ENCODE measurements at regions not wholly inside any gene's neighbourhood (a gene's known extent, or its start where the extent isn't known, plus 50 kb on each side); places are given as distances from the start of the nearest gene placed in this dataset.
"Not testable (repeated sequence)": the region's sequence is repeated elsewhere in the genome, so short reads cannot be mapped to it uniquely, and the experiment has no call there.

DNA sequence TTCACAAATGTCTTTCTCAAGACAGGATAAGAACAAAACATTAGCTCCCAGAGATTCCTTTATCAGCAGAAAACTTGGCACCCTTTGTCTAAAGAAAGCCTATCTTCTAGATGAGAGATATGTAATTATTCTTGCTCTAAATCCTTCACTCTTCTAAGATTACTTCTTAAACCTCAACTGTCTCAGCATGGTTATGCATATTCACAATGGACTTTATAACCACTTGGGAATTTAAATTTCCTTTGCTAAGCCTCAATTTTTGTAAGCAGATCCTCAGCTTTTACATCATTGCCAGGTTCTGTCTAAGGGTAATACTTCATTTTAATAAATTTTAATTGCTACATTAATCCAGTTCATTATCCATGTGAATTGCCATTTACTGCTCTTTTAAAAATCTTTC, 433.6 kb upstream of the DDI1 start:
- TF ChIP-seq, protein P1, sequence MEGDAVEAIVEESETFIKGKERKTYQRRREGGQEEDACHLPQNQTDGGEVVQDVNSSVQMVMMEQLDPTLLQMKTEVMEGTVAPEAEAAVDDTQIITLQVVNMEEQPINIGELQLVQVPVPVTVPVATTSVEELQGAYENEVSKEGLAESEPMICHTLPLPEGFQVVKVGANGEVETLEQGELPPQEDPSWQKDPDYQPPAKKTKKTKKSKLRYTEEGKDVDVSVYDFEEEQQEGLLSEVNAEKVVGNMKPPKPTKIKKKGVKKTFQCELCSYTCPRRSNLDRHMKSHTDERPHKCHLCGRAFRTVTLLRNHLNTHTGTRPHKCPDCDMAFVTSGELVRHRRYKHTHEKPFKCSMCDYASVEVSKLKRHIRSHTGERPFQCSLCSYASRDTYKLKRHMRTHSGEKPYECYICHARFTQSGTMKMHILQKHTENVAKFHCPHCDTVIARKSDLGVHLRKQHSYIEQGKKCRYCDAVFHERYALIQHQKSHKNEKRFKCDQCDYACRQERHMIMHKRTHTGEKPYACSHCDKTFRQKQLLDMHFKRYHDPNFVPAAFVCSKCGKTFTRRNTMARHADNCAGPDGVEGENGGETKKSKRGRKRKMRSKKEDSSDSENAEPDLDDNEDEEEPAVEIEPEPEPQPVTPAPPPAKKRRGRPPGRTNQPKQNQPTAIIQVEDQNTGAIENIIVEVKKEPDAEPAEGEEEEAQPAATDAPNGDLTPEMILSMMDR (IDR thresholded peaks at IDR 0.05; ENCODE audit: extremely low read depth, insufficient read depth, missing control alignments) = no peak
- no peak for DNase-seq (ENCODE audit: low spot score)
- in situ Hi-C loops (cut with MboI; ENCODE audit: low pct_unique_long_range_greater_than_20kb, low sequenced_read_pairs, unreplicated experiment) = no loop called here

DNA sequence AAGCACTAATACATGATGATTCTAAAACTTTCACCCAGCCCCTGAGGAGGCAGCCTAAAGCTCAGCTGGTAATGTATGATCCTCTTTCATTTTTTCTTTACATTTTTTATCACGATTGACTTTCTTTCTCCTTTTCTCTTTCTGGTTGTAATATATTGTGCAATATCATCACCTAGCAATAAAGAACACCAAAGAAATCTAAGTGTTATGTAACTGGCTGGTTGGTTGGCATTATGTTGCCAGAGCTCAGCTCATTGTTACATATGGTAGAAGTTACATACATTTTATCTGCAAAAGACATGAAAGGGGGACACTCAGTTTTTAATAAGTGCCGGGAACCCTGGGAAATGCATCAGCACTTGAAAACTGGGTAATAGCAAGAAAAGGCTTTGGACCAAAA, 432.1 kb upstream of the DDI1 start:
- TF ChIP-seq, protein P1 (IDR thresholded peaks at IDR 0.05; ENCODE audit: extremely low read depth, insufficient read depth, missing control alignments) = no peak
- in situ Hi-C loops (cut with MboI; ENCODE audit: low pct_unique_long_range_greater_than_20kb, low sequenced_read_pairs, unreplicated experiment) = no loop called here
- no peak for DNase-seq (ENCODE audit: low spot score)

DNA sequence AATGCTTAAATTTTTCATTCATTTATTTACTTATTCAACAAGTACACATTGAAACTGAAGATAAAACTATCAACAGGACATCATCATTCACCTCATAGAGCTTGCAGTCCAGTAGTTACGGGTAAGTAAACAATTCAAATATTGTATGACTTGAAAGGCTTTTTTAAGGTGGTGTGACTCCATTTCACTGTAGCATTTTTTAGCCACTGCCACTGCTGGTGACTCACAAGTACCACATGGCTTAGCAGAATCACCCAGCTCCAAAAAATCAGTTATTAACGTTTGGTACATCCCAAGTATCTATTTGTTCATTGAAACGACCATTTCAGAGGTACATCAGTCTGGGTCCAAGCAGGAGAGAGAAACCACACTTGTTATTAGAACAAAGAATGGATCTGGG, 427.9 kb upstream of the DDI1 start:
- in situ Hi-C loops (cut with MboI; ENCODE audit: low pct_unique_long_range_greater_than_20kb, low sequenced_read_pairs, unreplicated experiment) = no loop called here
- TF ChIP-seq, protein P1 (IDR thresholded peaks at IDR 0.05; ENCODE audit: extremely low read depth, insufficient read depth, missing control alignments) = no peak
- DNase-seq (ENCODE audit: low spot score) = no peak

DNA sequence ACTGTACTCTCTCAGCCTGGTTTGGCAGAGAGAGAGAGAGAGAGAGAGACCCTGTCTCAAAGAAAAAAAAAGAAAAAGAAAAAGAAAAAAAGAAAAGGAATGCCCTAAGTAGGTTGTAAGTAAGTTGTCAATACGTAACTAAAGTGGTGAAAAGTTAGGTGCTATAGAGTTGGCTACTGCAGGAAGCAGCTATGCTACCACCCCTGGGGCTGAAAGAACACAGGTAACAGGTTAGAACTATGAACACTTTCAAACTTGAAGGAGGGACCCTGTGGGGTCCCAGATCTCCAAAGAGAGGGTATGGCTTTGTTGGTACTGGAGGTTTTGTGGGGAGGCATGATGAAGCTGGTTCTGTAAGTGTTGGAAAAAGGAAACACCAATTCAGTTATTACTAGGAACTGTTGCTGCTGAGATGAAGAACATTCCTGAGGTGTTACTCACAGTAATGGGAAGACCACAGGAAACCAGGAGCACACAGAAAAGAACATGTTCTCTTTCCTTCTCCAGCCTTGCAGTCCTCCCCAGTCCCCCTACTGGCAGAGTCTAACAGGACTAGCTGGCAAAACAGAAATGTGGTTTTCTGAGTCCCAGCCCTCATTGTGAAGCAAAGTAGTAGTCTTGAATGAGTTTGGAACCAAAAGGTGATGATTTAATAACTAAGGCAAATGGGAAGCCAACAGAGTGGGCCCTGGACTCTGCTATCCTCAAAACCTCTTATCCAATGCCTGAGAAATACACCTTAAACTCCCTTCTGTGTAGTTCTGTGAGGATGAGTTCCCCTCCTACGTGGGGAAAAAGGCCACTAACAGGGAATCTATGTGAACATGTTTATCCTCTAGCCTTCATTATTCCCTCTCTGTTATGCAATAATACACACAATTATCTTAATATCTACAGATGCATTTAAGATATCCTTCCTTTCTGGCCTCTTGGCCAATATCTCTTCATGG, 427.0 kb upstream of the DDI1 start:
- TF ChIP-seq, protein P1 (IDR thresholded peaks at IDR 0.05; ENCODE audit: extremely low read depth, insufficient read depth, missing control alignments) = no peak

DNA sequence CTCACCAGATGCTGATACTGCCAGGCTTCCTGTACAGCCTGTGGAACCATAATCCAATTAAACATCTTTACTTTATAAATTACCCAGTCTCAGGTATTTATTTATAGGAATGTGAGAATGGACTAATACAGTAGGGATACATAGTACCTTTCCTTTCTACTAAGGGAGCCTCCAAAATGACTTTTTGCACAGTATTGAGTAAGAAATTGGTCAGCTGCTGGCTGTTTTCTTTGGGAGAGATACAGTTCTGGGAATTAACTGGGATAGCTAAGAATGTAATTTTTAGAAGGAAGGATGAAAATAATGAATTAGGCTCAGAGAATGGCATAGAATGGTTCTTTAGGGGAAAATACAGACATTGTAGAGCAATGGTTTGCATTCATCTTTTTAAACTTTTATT, 426.0 kb upstream of the DDI1 start:
- in situ Hi-C loops (cut with MboI; ENCODE audit: low pct_unique_long_range_greater_than_20kb, low sequenced_read_pairs, unreplicated experiment) = no loop called here
- TF ChIP-seq, protein P1 (IDR thresholded peaks at IDR 0.05; ENCODE audit: extremely low read depth, insufficient read depth, missing control alignments) = no peak
- no peak for DNase-seq (ENCODE audit: low spot score)

More for the DNA sequence above, 427.0 kb upstream of the DDI1 start:
- DNase-seq (ENCODE audit: low spot score) = no peak
- in situ Hi-C loops (cut with MboI; ENCODE audit: low pct_unique_long_range_greater_than_20kb, low sequenced_read_pairs, unreplicated experiment) = no loop called here

DNA sequence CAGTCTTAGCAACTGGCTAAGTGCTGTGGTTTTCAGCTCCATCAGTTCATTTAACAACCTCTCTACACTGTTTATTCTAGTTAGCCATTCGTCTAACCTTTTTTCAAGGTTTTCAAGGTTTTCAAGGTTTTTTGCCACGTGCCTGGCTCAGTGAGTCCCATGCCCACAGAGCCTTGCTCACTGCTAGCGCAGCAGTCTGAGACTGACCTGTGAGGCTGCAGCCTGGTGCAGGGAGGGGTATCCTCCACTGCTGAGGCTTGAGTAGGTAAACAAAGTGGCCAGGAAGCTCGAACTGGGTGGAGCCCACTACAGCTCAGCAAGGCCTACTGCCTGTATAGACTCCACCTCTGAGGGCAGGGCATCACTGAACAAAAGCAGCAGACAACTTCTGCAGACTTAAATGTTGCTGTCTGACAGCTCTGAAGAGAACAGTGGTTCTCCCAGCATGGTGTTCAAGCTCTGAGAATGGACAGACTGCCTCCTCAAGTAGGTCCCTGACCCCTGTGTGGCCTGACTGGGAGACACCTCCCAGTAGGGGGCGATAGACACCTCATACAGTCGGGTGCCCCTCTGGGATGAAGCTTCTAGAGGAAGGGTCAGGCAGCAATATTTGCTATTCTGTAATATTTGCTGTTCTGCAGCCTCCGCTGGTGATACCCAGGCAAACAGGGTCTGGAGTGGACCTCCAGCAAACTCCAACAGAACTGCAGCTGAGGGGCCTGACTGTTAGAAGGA, 424.7 kb upstream of the DDI1 start:
- in situ Hi-C loops (cut with MboI; ENCODE audit: low pct_unique_long_range_greater_than_20kb, low sequenced_read_pairs, unreplicated experiment) = not testable (repeated sequence)

DNA sequence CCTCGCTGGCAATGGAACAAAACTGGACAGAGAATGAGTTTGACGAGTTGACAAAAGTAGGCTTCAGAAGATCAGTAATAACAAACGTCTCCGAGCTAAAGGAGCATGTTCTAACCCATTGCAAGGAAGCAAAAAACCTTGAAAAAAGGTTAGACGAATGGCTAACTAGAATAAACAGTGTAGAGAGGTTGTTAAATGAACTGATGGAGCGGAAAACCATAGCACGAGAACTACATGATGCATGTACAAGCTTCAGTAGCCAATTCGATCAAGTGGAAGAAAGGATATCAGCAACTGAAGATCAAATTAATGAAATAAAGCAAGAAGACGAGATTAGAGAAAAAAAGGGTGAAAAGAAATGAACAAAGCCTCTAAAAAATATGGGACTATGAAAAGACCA, 424.0 kb upstream of the DDI1 start:
- DNase-seq (ENCODE audit: low spot score); in situ Hi-C loops (cut with MboI; ENCODE audit: low pct_unique_long_range_greater_than_20kb, low sequenced_read_pairs, unreplicated experiment): not testable (repeated sequence)

More for the DNA sequence above, 424.7 kb upstream of the DDI1 start:
- DNase-seq (ENCODE audit: low spot score) = not testable (repeated sequence)

DNA sequence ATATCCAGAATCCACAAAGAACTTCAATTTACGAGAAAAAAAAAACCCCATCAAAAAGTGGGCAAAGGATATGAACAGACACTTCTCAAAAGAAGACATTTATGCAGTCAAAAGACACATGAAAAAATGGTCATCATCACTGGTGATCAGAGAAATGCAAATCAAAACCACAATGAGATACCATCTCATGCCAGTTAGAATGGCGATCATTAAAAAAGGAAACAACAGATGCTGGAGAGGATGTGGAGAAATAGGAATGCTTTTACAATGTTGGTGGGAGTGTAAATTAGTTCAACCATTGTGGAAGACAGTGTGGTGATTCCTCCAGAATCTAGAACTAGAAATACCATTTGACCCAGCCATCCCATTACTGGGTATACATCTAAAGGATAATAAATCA, 419.9 kb upstream of the DDI1 start:
- DNase-seq (ENCODE audit: low spot score); in situ Hi-C loops (cut with MboI; ENCODE audit: low pct_unique_long_range_greater_than_20kb, low sequenced_read_pairs, unreplicated experiment): not testable (repeated sequence)
